ENCODE measurements at regions not wholly inside any gene's neighbourhood (a gene's known extent, or its start where the extent isn't known, plus 50 kb on each side); places are given as distances from the start of the nearest gene placed in this dataset.

DNA sequence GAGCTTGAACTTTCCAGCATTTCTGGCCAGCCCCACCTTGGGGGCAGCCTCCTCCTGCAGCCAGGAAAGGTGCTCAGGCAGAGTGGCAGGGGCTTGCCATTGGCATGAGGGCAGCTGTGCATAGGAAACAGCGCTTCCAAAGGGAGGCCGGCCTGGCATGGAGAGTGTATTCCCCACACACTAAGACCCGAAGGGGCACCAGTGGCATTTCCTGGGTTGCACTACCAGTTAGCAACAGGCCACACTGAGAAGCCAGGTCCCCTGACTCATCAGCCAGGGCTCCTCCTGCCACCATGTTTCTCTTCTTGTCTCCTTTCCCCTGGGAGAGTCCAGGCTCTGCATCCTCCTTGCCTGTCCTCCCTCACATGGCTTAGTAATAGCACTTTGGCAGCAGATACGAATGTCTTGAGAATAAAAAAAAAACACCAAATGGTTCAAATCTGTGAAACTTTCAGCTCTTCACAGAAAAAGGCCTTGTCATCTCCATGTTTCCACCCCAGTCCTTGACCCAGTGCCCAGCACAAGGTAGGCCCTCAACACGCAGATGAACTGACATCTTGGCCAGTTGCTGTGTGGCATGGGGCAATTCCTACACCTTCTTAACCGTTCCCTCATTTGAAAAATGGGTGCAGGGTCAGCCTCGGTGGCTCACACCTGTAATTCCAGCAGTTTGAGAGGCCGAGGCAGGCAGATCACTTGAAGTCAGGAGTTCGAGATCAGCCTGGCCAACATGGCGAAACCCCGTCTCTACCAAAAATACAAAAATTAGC, 180.4 kb downstream of the SMAD6 start:
- in situ Hi-C loops (cut with HindIII; ENCODE audit: low sequenced_read_pairs), result no loop called here
- DNase-seq (ENCODE audit: low read depth), result no peak
- TF ChIP-seq, protein P1, sequence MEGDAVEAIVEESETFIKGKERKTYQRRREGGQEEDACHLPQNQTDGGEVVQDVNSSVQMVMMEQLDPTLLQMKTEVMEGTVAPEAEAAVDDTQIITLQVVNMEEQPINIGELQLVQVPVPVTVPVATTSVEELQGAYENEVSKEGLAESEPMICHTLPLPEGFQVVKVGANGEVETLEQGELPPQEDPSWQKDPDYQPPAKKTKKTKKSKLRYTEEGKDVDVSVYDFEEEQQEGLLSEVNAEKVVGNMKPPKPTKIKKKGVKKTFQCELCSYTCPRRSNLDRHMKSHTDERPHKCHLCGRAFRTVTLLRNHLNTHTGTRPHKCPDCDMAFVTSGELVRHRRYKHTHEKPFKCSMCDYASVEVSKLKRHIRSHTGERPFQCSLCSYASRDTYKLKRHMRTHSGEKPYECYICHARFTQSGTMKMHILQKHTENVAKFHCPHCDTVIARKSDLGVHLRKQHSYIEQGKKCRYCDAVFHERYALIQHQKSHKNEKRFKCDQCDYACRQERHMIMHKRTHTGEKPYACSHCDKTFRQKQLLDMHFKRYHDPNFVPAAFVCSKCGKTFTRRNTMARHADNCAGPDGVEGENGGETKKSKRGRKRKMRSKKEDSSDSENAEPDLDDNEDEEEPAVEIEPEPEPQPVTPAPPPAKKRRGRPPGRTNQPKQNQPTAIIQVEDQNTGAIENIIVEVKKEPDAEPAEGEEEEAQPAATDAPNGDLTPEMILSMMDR (IDR thresholded peaks at IDR 0.05; ENCODE audit: low read depth, low read length, missing control alignments), result no peak

DNA sequence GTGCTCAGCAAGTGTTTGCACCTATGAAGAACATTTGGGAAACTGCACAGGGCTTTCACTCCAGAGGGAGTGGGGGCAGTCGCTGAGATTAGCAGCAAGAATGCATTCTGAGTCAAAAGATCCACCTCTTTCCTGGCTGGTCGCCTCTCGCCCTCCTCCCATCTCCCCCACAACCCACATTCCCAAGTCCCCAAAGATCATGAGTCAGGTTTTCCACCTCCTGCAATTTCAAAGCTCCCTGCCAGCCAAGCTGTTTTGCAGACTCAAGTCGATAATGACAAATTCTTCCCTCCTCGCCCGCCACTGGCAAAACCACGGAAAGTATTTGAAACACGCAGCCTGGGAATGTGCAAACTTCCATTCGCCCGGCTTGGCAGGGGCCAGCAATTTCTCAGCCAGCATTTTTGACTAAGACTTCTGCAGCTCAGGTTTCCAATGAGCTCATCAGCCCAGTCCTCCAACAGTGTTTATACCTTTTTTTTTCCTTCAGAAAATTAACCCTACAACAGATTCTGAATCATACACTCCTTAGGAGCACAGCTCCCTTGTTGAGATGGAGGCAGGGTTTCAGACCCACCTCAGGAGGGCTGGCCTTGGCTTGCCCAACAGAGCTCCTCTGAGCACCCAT, 181.4 kb downstream of the SMAD6 start:
- peak; percentile 100 for DNase-seq (ENCODE audit: low read depth)
- TF ChIP-seq, protein P1 (IDR thresholded peaks at IDR 0.05; ENCODE audit: low read depth, low read length, missing control alignments), result no peak
- in situ Hi-C loops (cut with HindIII; ENCODE audit: low sequenced_read_pairs), result no loop called here
- H3K4me3 ChIP-seq (ENCODE audit: low read depth, low read length), result no peak overlapping the region

More for the DNA sequence above, 180.4 kb downstream of the SMAD6 start:
- H3K4me3 ChIP-seq (ENCODE audit: low read depth, low read length), result no peak overlapping the region

DNA sequence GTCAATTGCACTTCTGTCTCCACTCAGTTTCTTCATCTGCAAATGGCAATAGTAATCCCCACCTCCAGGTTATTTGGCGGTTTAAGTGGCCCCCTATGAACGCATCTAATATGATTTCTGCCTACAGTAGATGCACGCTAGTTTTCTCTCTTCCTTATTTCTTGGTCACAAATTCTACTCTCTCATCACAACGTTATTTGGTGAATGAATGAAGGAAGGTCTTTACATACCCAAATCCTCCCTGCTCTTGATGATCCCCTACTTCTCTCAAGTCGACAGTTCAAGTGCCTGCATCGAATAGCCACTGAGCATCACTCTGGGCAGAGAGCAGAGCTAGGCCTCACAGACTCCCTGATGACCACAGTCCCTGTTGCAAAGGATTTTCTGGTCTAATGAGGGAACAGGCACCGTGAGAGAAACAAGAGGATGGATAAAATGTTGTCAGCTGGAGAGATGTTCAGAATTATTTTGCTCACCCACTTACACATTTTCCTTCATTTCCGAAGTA, 181.2 kb upstream of the SMAD3 start:
- TF ChIP-seq, protein P1 (IDR thresholded peaks at IDR 0.05; ENCODE audit: low read depth, low read length, missing control alignments), result no peak
- in situ Hi-C loops (cut with HindIII; ENCODE audit: low sequenced_read_pairs), result no loop called here
- DNase-seq (ENCODE audit: low read depth), result no peak
- no peak overlapping the region for H3K4me3 ChIP-seq (ENCODE audit: low read depth, low read length)

DNA sequence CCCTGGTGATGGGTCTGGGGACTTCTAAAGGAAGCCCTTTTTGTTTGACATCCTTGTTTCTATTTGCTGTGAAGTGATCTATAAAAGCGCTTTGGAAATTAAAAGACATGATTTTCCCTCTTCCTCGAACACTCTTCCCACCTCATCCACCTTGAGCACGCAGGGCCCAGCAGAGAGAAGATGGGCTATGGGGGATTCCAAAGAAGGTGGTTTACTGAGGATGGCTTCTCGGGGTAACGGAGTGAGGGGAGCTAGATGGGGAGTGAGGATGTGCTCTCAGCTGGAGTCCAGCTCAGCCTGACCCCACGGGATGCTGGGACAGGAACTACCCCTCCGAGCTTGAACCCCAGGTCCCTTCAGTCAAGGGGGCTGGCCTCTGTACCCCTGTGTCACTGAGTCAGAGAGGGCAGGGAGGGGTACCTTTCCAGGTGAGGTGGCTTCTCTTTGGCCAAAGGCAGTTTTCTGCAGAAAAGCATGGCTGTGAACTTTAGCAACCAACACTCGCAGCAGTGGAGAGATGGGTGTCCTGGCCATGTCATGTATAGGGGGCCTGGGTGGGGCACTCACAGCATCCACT, 180.7 kb upstream of the SMAD3 start:
- in situ Hi-C loops (cut with HindIII; ENCODE audit: low sequenced_read_pairs), result no loop called here
- no peak for DNase-seq (ENCODE audit: low read depth)
- TF ChIP-seq, protein P1 (IDR thresholded peaks at IDR 0.05; ENCODE audit: low read depth, low read length, missing control alignments), result no peak
- no peak overlapping the region for H3K4me3 ChIP-seq (ENCODE audit: low read depth, low read length)

DNA sequence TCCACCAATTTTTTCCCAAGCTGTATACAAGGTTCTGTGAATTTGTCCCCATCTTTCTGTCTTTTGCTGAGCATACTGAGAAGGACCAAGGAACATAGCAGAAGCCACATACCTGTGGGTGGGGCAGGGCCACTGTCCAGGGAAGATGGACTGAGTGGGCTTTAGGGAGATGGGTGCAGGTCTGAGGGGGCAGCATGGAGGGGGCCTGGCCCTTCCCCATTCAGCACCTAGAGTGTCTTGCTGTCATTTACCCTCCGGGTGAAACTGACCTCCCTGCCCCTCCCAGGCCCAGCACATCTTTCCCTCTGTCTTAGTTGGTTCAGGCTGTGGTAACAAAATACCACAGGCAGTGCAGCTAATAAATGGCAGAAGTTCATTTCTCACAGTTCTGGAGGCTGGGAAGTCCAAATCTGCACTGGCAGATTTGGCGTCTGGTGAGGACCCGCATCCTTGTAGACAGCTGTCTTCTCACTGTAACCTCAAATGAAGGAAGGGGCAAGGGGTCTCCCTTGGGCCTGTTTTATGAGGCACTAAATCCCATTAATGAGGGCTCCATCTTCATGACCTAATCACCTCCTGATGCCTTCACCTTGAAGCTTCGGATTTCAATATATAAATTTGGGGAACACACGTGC, 180.0 kb upstream of the SMAD3 start:
- in situ Hi-C loops (cut with HindIII; ENCODE audit: low sequenced_read_pairs), result no loop called here
- H3K4me3 ChIP-seq (ENCODE audit: low read depth, low read length), result no peak overlapping the region
- DNase-seq (ENCODE audit: low read depth), result no peak
- TF ChIP-seq, protein P1 (IDR thresholded peaks at IDR 0.05; ENCODE audit: low read depth, low read length, missing control alignments), result no peak

DNA sequence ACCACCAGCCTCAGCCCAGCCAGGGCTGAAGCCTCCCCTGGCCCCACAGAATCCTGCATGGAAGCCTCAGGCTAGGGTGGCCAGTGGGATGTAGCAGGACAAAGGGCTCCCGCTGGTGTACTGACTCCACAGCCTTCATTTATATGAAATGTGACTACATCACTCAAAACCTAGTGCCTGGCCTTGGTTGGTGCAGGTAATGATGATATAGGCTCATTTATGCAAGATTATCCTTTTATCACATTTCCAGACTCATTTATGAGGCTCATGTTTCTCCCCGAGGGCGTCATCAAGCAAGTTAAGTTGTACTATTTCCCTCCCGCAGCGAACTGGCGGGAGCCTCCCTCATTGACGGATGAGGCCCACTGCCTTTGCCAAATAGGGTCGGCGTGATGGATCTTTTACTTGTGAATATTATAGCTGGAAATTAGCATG, 179.1 kb upstream of the SMAD3 start:
- TF ChIP-seq, protein P1 (IDR thresholded peaks at IDR 0.05; ENCODE audit: low read depth, low read length, missing control alignments), result no peak
- DNase-seq (ENCODE audit: low read depth), result no peak
- in situ Hi-C loops (cut with HindIII; ENCODE audit: low sequenced_read_pairs), result no loop called here
- H3K4me3 ChIP-seq (ENCODE audit: low read depth, low read length), result no peak overlapping the region

All from astrocyte of the cerebellum (primary cell).